IMR-90 (cell line): ENCODE measurements at regions not wholly inside any gene's neighbourhood (a gene's known extent, or its start where the extent isn't known, plus 50 kb on each side); places are given as distances from the start of the nearest gene placed in this dataset.

ENCODE experiments used
- ATAC-seq: fragments of 200-7000 bp; cut with Tn5 transposase; 2 replicates; pipeline ENCODE4 v1.9.1; 2020; ENCODE audit warnings: low read depth, mild to moderate bottlenecking, moderate library complexity
- BruUV-seq: library from RNA; stranded (reverse); fragments of 400-500 nt; replicated peaks from 2 replicates; lab custom pipeline; 2021; lab: Mats Ljungman, UMichigan
- CTCF ChIA-PET: fragments of 300-600 bp; formaldehyde crosslinking; extraction: SDS; loops from one replicate; lab custom pipeline; 2021; ENCODE audit warnings: antibody characterized with exemption; lab: Yijun Ruan, JAX
- POLR2A ChIA-PET: fragments of 300-600 bp; sonication (Branson Sonifier 250); formaldehyde crosslinking; loops from one replicate; lab custom pipeline; 2022; ENCODE audit warnings: antibody characterized with exemption; ENCODE audit not compliant: unreplicated experiment; lab: Charles Lee
- DNase-seq: peaks from one replicate; pipeline ENCODE4 v3.0.0; 2013
- H2AFZ ChIP-seq: replicated peaks from 2 replicates; pipeline ENCODE3; 2013; ENCODE audit warnings: low read length, mild to moderate bottlenecking; ENCODE audit not compliant: poor library complexity
- H2AK5ac ChIP-seq: 2 replicates; pipeline ENCODE4 v1.6.1; 2013; ENCODE audit warnings: low read depth, low read length, inconsistent platforms
- H2AK9ac ChIP-seq: replicated peaks from 2 replicates; pipeline ENCODE3; 2013; ENCODE audit warnings: mild to moderate bottlenecking, low read depth, low read length, moderate library complexity; ENCODE audit not compliant: poor library complexity
- H2BK120ac ChIP-seq: 2 replicates; pipeline ENCODE4 v1.6.1; 2013; ENCODE audit warnings: low read depth, low read length, inconsistent platforms
- H2BK15ac ChIP-seq: 3 replicates; pipeline ENCODE4 v1.6.1; 2013; ENCODE audit warnings: low read depth, low read length, inconsistent platforms
- H2BK20ac ChIP-seq: 2 replicates; pipeline ENCODE4 v1.6.1; 2013; ENCODE audit warnings: low read depth, mild to moderate bottlenecking, inconsistent platforms, low read length, moderate library complexity
- H2BK5ac ChIP-seq: 2 replicates; pipeline ENCODE4 v1.6.1; 2013; ENCODE audit warnings: mild to moderate bottlenecking, low read depth, low read length, inconsistent platforms; ENCODE audit not compliant: poor library complexity, severe bottlenecking
- H3K14ac ChIP-seq: replicated peaks from 2 replicates; pipeline ENCODE4 v1.6.1; 2013; ENCODE audit warnings: low read depth, low read length, inconsistent platforms
- H3K18ac ChIP-seq: 2 replicates; pipeline ENCODE4 v1.6.1; 2013; ENCODE audit warnings: low read depth, low read length, control low read depth
- H3K23ac ChIP-seq: 2 replicates; pipeline ENCODE4 v1.6.1; 2013; ENCODE audit warnings: low read depth, low read length, inconsistent platforms
- H3K27ac ChIP-seq: 2 replicates; pipeline ENCODE4 v1.5.1; 2013; ENCODE audit warnings: mild to moderate bottlenecking, control low read depth, low read length; ENCODE audit not compliant: insufficient read depth
- H3K27me3 ChIP-seq: 2 replicates; pipeline ENCODE4 v1.6.1; 2013; ENCODE audit warnings: low read length; ENCODE audit not compliant: control insufficient read depth, insufficient read depth
- H3K36me3 ChIP-seq: 2 replicates; pipeline ENCODE4 v1.6.1; 2013; ENCODE audit warnings: low read length, mixed read lengths; ENCODE audit not compliant: control insufficient read depth, insufficient read depth
- H3K4ac ChIP-seq: 2 replicates; pipeline ENCODE4 v1.6.1; 2013; ENCODE audit warnings: low read depth, low read length, inconsistent platforms
- H3K4me1 ChIP-seq: 2 replicates; pipeline ENCODE4 v1.6.1; 2013; ENCODE audit warnings: low read length, mixed read lengths; ENCODE audit not compliant: control insufficient read depth, insufficient read depth
- H3K4me2 ChIP-seq: 2 replicates; pipeline ENCODE4 v1.6.1; 2013; ENCODE audit warnings: low read depth, mild to moderate bottlenecking, control low read depth, low read length, moderate library complexity
- H3K4me3 ChIP-seq: 2 replicates; pipeline ENCODE4 v1.5.1; 2013; ENCODE audit warnings: low read depth, mild to moderate bottlenecking, control low read depth, low read length, moderate library complexity; ENCODE audit not compliant: insufficient read depth
- H3K56ac ChIP-seq: 2 replicates; pipeline ENCODE4 v1.6.1; 2013; ENCODE audit warnings: low read length, inconsistent platforms; ENCODE audit not compliant: insufficient read depth; ENCODE audit errors: extremely low read depth
- H3K79me1 ChIP-seq, 2 experiments: 2 replicates each; pipeline ENCODE4 v1.6.1; 2013; ENCODE audit warnings: low read length in 2 of 2, inconsistent platforms in 1 of 2, low read depth in 1 of 2
- H3K9ac ChIP-seq: 2 replicates; pipeline ENCODE4 v1.6.1; 2013; ENCODE audit warnings: low read depth, low read length, control low read depth
- H3K9me1 ChIP-seq: 2 replicates; pipeline ENCODE4 v1.6.1; 2013; ENCODE audit warnings: low read length, inconsistent platforms; ENCODE audit not compliant: insufficient read depth
- H3K9me3 ChIP-seq: 2 replicates; pipeline ENCODE4 v1.6.1; 2013; ENCODE audit warnings: low read length; ENCODE audit not compliant: control insufficient read depth, insufficient read depth
- H4K20me1 ChIP-seq: 2 replicates; pipeline ENCODE4 v1.6.1; 2013; ENCODE audit warnings: low read length, inconsistent platforms; ENCODE audit not compliant: insufficient read depth
- H4K5ac ChIP-seq: 2 replicates; pipeline ENCODE4 v1.6.1; 2013; ENCODE audit warnings: mild to moderate bottlenecking, low read depth, low read length, control low read depth
- H4K8ac ChIP-seq, 2 experiments: 2 replicates each; pipeline ENCODE4 v1.6.1; 2013; ENCODE audit warnings: low read depth in 2 of 2, low read length in 2 of 2, control low read depth in 1 of 2, inconsistent platforms in 1 of 2
- H4K91ac ChIP-seq: 2 replicates; pipeline ENCODE4 v1.6.1; 2013; ENCODE audit warnings: low read depth, low read length, inconsistent platforms; ENCODE audit not compliant: insufficient read depth
- CEBPB ChIP-seq: IDR thresholded peaks from 2 replicates; pipeline ENCODE4 v1.6.1; 2012; ENCODE audit warnings: low read depth, low read length, improper control_type of control experiment
- MXI1 ChIP-seq: IDR thresholded peaks from 2 replicates; pipeline ENCODE4 v1.6.1; 2012; ENCODE audit warnings: low read depth, mild to moderate bottlenecking, low read length, moderate library complexity, borderline replicate concordance
- WGBS, 2 experiments: methylation state at CpG; one replicate each; pipeline versions ENCODE4 v1.1.5 to v1.1.7; 2013; ENCODE audit warnings: missing lambda C conversion rate in 2 of 2; ENCODE audit not compliant: insufficient read length in 1 of 2; ENCODE audit errors: extremely low coverage in 2 of 2; 5-methylcytosine and 5-hydroxymethylcytosine counted together
- dilution Hi-C: fragments of 300-500 bp; cut with HindIII; formaldehyde crosslinking; loops from one replicate; pipeline ENCODE4 v1.14.3; 2018; ENCODE audit warnings: low sequenced_read_pairs; ENCODE audit not compliant: unreplicated experiment
- in situ Hi-C: fragments of 300-500 bp; cut with MboI; formaldehyde crosslinking; loops from 3 replicates; pipeline ENCODE4 v1.14.3; 2019; ENCODE audit warnings: low sequenced_read_pairs, inconsistent platforms, mixed read lengths
- intact Hi-C: fragments of 100-400 bp; cut with micrococcal nuclease; formaldehyde crosslinking; loops from 2 replicates; pipeline ENCODE4 v1.10.0; 2022

DNA sequence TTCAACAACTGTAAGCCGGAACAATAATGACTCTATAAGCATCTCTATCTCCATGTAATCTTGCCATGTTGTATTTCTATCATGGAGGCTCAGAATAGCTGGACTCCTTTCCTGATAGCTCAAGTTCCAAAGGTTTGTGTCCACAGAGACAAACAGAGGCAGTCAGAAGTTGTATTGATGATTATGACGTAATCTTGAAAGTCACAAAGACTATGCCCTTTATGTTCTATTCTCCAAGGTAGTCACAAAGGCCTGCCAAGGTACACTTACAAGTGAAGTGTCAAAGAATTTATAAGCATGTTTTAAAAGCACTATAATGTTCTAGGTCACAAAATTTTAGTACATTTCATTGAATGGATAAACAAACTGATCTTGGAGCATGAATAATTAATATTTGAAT, 542.2 kb downstream of the CDH11 start:
- BruUV-seq = no TSS peak
- no peaks in the 10 kb centered on the region for H4K20me1 ChIP-seq
- no peak overlapping the region for H3K23ac ChIP-seq
- no peak overlapping the region for H3K4me2 ChIP-seq
- ChIA-PET POLR2A (no interaction called here), CTCF (no interaction called here)
- H3K27ac ChIP-seq = no peak overlapping the region
- H2AK5ac ChIP-seq = no peak overlapping the region
- no peak overlapping the region for H2BK120ac ChIP-seq
- H2BK20ac ChIP-seq = no peak overlapping the region
- H3K9ac ChIP-seq = no peak overlapping the region
- no peak for TF ChIP-seq MXI1
- TF ChIP-seq CEBPB = peak; percentile 37; the same call in 1 of the 2 replicates
- H3K18ac ChIP-seq = no peak overlapping the region
- H4K91ac ChIP-seq = no peak overlapping the region
- no peak overlapping the region for H2BK15ac ChIP-seq
- ATAC-seq = no peak
- intact Hi-C loops (no loop called here), in situ Hi-C loops (no loop called here), dilution Hi-C loops (no loop called here)
- H3K27me3 ChIP-seq = no peaks in the 10 kb centered on the region
- no peaks in the 10 kb centered on the region for H3K9me1 ChIP-seq
- H3K36me3 ChIP-seq = no peaks in the 10 kb centered on the region
- H2AFZ ChIP-seq = no peak overlapping the region
- no peak overlapping the region for H3K14ac ChIP-seq
- H3K4me1 ChIP-seq = no peaks in the 10 kb centered on the region
- H3K9me3 ChIP-seq = no peaks in the 10 kb centered on the region
- no peak overlapping the region for H4K5ac ChIP-seq
- H3K4ac ChIP-seq = no peak overlapping the region
- no peaks in the 10 kb centered on the region for H3K79me1 ChIP-seq
- no CpG with 5 or more reads among the region's 2 CpGs for WGBS, 2 experiments
- no peak overlapping the region for H4K8ac ChIP-seq
- no peak overlapping the region for H2BK5ac ChIP-seq
- no peak overlapping the region for H3K56ac ChIP-seq
- H2AK9ac ChIP-seq = no peak overlapping the region
- no peak overlapping the region for H3K4me3 ChIP-seq
- DNase-seq = no peak
